IMR-90 (cell line): ENCODE measurements at regions not wholly inside any gene's neighbourhood (a gene's known extent, or its start where the extent isn't known, plus 50 kb on each side); places are given as distances from the start of the nearest gene placed in this dataset.

Experiments
- ATAC-seq: fragments of 200-7000 bp; cut with Tn5 transposase; 2 replicates; pipeline ENCODE4 v1.9.1; 2020; ENCODE audit warnings: low read depth, mild to moderate bottlenecking, moderate library complexity
- BruUV-seq: library from RNA; stranded (reverse); fragments of 400-500 nt; replicated peaks from 2 replicates; lab custom pipeline; 2021; lab: Mats Ljungman, UMichigan
- CTCF ChIA-PET: fragments of 300-600 bp; formaldehyde crosslinking; extraction: SDS; loops from one replicate; lab custom pipeline; 2021; ENCODE audit warnings: antibody characterized with exemption; lab: Yijun Ruan, JAX
- POLR2A ChIA-PET: fragments of 300-600 bp; sonication (Branson Sonifier 250); formaldehyde crosslinking; loops from one replicate; lab custom pipeline; 2022; ENCODE audit warnings: antibody characterized with exemption; ENCODE audit not compliant: unreplicated experiment; lab: Charles Lee
- DNase-seq: peaks from one replicate; pipeline ENCODE4 v3.0.0; 2013
- H2AFZ ChIP-seq: replicated peaks from 2 replicates; pipeline ENCODE3; 2013; ENCODE audit warnings: low read length, mild to moderate bottlenecking; ENCODE audit not compliant: poor library complexity
- H2AK5ac ChIP-seq: 2 replicates; pipeline ENCODE4 v1.6.1; 2013; ENCODE audit warnings: low read depth, low read length, inconsistent platforms
- H2AK9ac ChIP-seq: replicated peaks from 2 replicates; pipeline ENCODE3; 2013; ENCODE audit warnings: mild to moderate bottlenecking, low read depth, low read length, moderate library complexity; ENCODE audit not compliant: poor library complexity
- H2BK120ac ChIP-seq: 2 replicates; pipeline ENCODE4 v1.6.1; 2013; ENCODE audit warnings: low read depth, low read length, inconsistent platforms
- H2BK15ac ChIP-seq: 3 replicates; pipeline ENCODE4 v1.6.1; 2013; ENCODE audit warnings: low read depth, low read length, inconsistent platforms
- H2BK20ac ChIP-seq: 2 replicates; pipeline ENCODE4 v1.6.1; 2013; ENCODE audit warnings: low read depth, mild to moderate bottlenecking, inconsistent platforms, low read length, moderate library complexity
- H2BK5ac ChIP-seq: 2 replicates; pipeline ENCODE4 v1.6.1; 2013; ENCODE audit warnings: mild to moderate bottlenecking, low read depth, low read length, inconsistent platforms; ENCODE audit not compliant: poor library complexity, severe bottlenecking
- H3K14ac ChIP-seq: replicated peaks from 2 replicates; pipeline ENCODE4 v1.6.1; 2013; ENCODE audit warnings: low read depth, low read length, inconsistent platforms
- H3K18ac ChIP-seq: 2 replicates; pipeline ENCODE4 v1.6.1; 2013; ENCODE audit warnings: low read depth, low read length, control low read depth
- H3K23ac ChIP-seq: 2 replicates; pipeline ENCODE4 v1.6.1; 2013; ENCODE audit warnings: low read depth, low read length, inconsistent platforms
- H3K27ac ChIP-seq: 2 replicates; pipeline ENCODE4 v1.5.1; 2013; ENCODE audit warnings: mild to moderate bottlenecking, control low read depth, low read length; ENCODE audit not compliant: insufficient read depth
- H3K27me3 ChIP-seq: 2 replicates; pipeline ENCODE4 v1.6.1; 2013; ENCODE audit warnings: low read length; ENCODE audit not compliant: control insufficient read depth, insufficient read depth
- H3K36me3 ChIP-seq: 2 replicates; pipeline ENCODE4 v1.6.1; 2013; ENCODE audit warnings: low read length, mixed read lengths; ENCODE audit not compliant: control insufficient read depth, insufficient read depth
- H3K4ac ChIP-seq: 2 replicates; pipeline ENCODE4 v1.6.1; 2013; ENCODE audit warnings: low read depth, low read length, inconsistent platforms
- H3K4me1 ChIP-seq: 2 replicates; pipeline ENCODE4 v1.6.1; 2013; ENCODE audit warnings: low read length, mixed read lengths; ENCODE audit not compliant: control insufficient read depth, insufficient read depth
- H3K4me2 ChIP-seq: 2 replicates; pipeline ENCODE4 v1.6.1; 2013; ENCODE audit warnings: low read depth, mild to moderate bottlenecking, control low read depth, low read length, moderate library complexity
- H3K4me3 ChIP-seq: 2 replicates; pipeline ENCODE4 v1.5.1; 2013; ENCODE audit warnings: low read depth, mild to moderate bottlenecking, control low read depth, low read length, moderate library complexity; ENCODE audit not compliant: insufficient read depth
- H3K56ac ChIP-seq: 2 replicates; pipeline ENCODE4 v1.6.1; 2013; ENCODE audit warnings: low read length, inconsistent platforms; ENCODE audit not compliant: insufficient read depth; ENCODE audit errors: extremely low read depth
- H3K79me1 ChIP-seq, 2 experiments: 2 replicates each; pipeline ENCODE4 v1.6.1; 2013; ENCODE audit warnings: low read length in 2 of 2, inconsistent platforms in 1 of 2, low read depth in 1 of 2
- H3K9ac ChIP-seq: 2 replicates; pipeline ENCODE4 v1.6.1; 2013; ENCODE audit warnings: low read depth, low read length, control low read depth
- H3K9me1 ChIP-seq: 2 replicates; pipeline ENCODE4 v1.6.1; 2013; ENCODE audit warnings: low read length, inconsistent platforms; ENCODE audit not compliant: insufficient read depth
- H3K9me3 ChIP-seq: 2 replicates; pipeline ENCODE4 v1.6.1; 2013; ENCODE audit warnings: low read length; ENCODE audit not compliant: control insufficient read depth, insufficient read depth
- H4K20me1 ChIP-seq: 2 replicates; pipeline ENCODE4 v1.6.1; 2013; ENCODE audit warnings: low read length, inconsistent platforms; ENCODE audit not compliant: insufficient read depth
- H4K5ac ChIP-seq: 2 replicates; pipeline ENCODE4 v1.6.1; 2013; ENCODE audit warnings: mild to moderate bottlenecking, low read depth, low read length, control low read depth
- H4K8ac ChIP-seq, 2 experiments: 2 replicates each; pipeline ENCODE4 v1.6.1; 2013; ENCODE audit warnings: low read depth in 2 of 2, low read length in 2 of 2, control low read depth in 1 of 2, inconsistent platforms in 1 of 2
- H4K91ac ChIP-seq: 2 replicates; pipeline ENCODE4 v1.6.1; 2013; ENCODE audit warnings: low read depth, low read length, inconsistent platforms; ENCODE audit not compliant: insufficient read depth
- CTCF ChIP-seq: conservative IDR thresholded peaks from 2 replicates; pipeline ENCODE4 v1.5.1; 2012; ENCODE audit warnings: mild to moderate bottlenecking, low read depth, low read length, improper control_type of control experiment
- NFE2L2 ChIP-seq: fragments of 150-350 bp; IDR thresholded peaks from 2 replicates; pipeline ENCODE4 v1.6.1; 2016; ENCODE audit warnings: low read depth, mild to moderate bottlenecking, low read length
- POLR2A ChIP-seq: IDR thresholded peaks from 2 replicates; pipeline ENCODE4 v1.6.1; 2012; ENCODE audit warnings: mild to moderate bottlenecking, low read depth, low read length
- SMC3 ChIP-seq: fragments of 150-350 bp; IDR thresholded peaks from 2 replicates; pipeline ENCODE4 v1.6.1; 2016; ENCODE audit warnings: low read depth, mild to moderate bottlenecking, antibody characterized with exemption, low read length, moderate library complexity
- WGBS, 2 experiments: methylation state at CpG; one replicate each; pipeline versions ENCODE4 v1.1.5 to v1.1.7; 2013; ENCODE audit warnings: missing lambda C conversion rate in 2 of 2; ENCODE audit not compliant: insufficient read length in 1 of 2; ENCODE audit errors: extremely low coverage in 2 of 2; 5-methylcytosine and 5-hydroxymethylcytosine counted together
- dilution Hi-C: fragments of 300-500 bp; cut with HindIII; formaldehyde crosslinking; loops from one replicate; pipeline ENCODE4 v1.14.3; 2018; ENCODE audit warnings: low sequenced_read_pairs; ENCODE audit not compliant: unreplicated experiment
- in situ Hi-C: fragments of 300-500 bp; cut with MboI; formaldehyde crosslinking; loops from 3 replicates; pipeline ENCODE4 v1.14.3; 2019; ENCODE audit warnings: low sequenced_read_pairs, inconsistent platforms, mixed read lengths
- intact Hi-C: fragments of 100-400 bp; cut with micrococcal nuclease; formaldehyde crosslinking; loops from 2 replicates; pipeline ENCODE4 v1.10.0; 2022

- in situ Hi-C loops (no loop called here), intact Hi-C loops (no loop called here), dilution Hi-C loops (no loop called here)
- no TSS peak for BruUV-seq
- Histone ChIP-seq H2AK9ac (no peak overlapping the region), H3K4me2 (no peak overlapping the region), H3K9me3 (peaks cover 26% of the 10 kb centered on the region), H2BK120ac (no peak overlapping the region), H3K18ac (no peak overlapping the region), H3K56ac (no peak overlapping the region), H4K8ac (no peak overlapping the region), H2BK20ac (no peak overlapping the region), H4K20me1 (no peaks in the 10 kb centered on the region), H3K4me1 (no peaks in the 10 kb centered on the region), H3K9me1 (no peaks in the 10 kb centered on the region), H3K14ac (no peak overlapping the region), H3K4me3 (no peak overlapping the region), H4K91ac (no peak overlapping the region), H3K23ac (no peak overlapping the region), H3K79me1 (no peaks in the 10 kb centered on the region), H2BK15ac (no peak overlapping the region), H4K5ac (no peak overlapping the region), H3K36me3 (no peaks in the 10 kb centered on the region), H2AK5ac (no peak overlapping the region), H3K27me3 (no peaks in the 10 kb centered on the region), H3K9ac (no peak overlapping the region), H2AFZ (no peak overlapping the region), H3K4ac (no peak overlapping the region), H2BK5ac (no peak overlapping the region), H3K27ac (no peak overlapping the region)
- no CpG with 5 or more reads among the region's 2 CpGs for WGBS, 2 experiments
- CTCF ChIA-PET: no interaction called here
- no peak for DNase-seq
- POLR2A ChIA-PET: no interaction called here
- TF ChIP-seq NFE2L2 (no peak), CTCF (no peak), SMC3 (no peak), POLR2A (no peak)
- ATAC-seq: no peak
These were observed 228.5 kb downstream of the ICE1 start for GRCh38 chr5:5650949-5651348.
